NCI-H526 (cell line): ENCODE measurements at regions not wholly inside any gene's neighbourhood (a gene's known extent, or its start where the extent isn't known, plus 50 kb on each side); places are given as distances from the start of the nearest gene placed in this dataset.

ENCODE experiments used
- DNase-seq, 2 experiments: peaks; one replicate each; lab custom pipeline; 2025; lab: John Stamatoyannopoulos, UW

- no peak for DNase-seq
Observed at GRCh38 chr12:115215544-115215943, 531.6 kb upstream of the TBX3 start.

- DNase-seq = no peak
Observed at GRCh38 chr12:115213538-115214016, 529.6 kb upstream of the TBX3 start.

DNA sequence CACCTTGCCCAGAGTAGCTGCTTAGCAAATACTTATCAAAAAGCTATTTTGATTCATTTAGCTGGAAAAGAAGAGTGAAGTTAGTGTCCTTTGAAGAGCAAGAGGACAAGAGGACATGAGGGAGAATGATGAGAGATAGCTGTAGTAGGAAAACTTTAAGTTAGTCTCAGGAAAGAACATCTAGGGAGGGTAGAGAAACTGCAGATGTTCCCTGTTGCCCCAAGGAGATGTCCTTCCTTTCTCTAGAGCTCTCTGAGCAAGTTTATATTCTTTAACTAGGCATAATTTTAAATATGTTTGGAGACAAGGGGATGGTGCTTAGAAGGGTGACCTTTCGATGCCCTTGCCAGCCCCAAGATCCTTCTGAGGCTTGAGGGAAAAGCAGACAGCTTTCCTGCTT, 529.1 kb upstream of the TBX3 start:
- DNase-seq = no peak

DNA sequence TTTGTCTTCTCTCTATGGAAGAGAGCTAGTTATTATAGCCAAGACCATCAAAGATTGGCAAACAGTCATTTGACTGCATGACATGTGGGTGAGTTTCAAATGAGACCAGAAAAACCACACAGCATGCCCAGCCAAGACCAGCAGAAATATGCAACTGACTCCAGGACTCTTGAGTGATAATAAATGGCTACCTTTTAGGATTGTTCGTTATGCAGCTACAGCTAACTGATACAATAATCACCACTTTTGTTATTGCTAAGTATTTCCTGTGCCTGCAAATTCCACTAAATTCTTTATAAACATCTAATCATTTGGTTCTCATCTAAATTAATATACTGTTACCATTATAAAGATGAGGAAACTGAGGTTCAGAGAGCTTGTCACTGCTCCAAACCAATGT, 528.4 kb upstream of the TBX3 start:
- no peak for DNase-seq

DNA sequence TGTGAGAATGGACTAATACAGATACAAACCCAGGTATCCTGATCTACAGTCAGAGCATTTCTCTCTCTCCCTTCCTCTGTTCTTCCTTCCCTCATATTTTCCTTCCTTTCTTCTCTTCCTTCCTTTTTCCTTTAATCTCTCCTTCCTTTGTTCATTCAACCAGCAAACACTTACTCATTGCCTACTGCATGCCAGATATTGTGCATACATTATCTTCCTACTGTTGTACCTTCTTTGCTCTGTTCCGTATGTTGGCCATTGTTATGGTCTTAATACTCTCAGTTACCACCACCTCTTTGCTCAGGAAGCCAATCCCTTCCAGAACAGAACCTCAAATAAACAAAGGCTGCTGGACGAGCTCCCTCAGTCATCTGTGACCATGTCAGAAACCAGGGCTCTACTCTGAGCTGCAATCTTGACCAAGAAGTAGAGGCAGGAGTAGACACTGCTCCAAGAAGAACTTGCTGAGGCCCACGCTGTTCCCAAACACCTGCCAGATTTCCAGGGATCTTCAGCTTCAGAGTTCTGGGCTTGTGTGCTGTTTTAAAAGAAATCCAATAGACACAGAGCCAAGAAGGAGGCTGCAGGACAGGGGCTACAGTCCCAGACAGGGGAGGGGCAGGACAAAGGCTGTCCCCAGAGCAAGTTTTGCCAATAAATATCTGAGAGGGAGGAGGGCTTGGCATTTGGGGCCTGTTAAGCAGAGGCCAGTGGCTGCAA, 526.7 kb upstream of the TBX3 start:
- no peak for DNase-seq

GRCh38 chr12:115209230-115209629, 525.3 kb upstream of the TBX3 start:
- DNase-seq = no peak

- DNase-seq = no peak
Observed at GRCh38 chr12:115208098-115208497, 524.1 kb upstream of the TBX3 start.

- DNase-seq = no peak
Observed at GRCh38 chr12:115207216-115207915, 523.4 kb upstream of the TBX3 start.

- no peak for DNase-seq
Observed at GRCh38 chr12:115206801-115207200, 522.8 kb upstream of the TBX3 start.

- DNase-seq = no peak
Observed at GRCh38 chr12:115205755-115206308, 521.9 kb upstream of the TBX3 start.

DNA sequence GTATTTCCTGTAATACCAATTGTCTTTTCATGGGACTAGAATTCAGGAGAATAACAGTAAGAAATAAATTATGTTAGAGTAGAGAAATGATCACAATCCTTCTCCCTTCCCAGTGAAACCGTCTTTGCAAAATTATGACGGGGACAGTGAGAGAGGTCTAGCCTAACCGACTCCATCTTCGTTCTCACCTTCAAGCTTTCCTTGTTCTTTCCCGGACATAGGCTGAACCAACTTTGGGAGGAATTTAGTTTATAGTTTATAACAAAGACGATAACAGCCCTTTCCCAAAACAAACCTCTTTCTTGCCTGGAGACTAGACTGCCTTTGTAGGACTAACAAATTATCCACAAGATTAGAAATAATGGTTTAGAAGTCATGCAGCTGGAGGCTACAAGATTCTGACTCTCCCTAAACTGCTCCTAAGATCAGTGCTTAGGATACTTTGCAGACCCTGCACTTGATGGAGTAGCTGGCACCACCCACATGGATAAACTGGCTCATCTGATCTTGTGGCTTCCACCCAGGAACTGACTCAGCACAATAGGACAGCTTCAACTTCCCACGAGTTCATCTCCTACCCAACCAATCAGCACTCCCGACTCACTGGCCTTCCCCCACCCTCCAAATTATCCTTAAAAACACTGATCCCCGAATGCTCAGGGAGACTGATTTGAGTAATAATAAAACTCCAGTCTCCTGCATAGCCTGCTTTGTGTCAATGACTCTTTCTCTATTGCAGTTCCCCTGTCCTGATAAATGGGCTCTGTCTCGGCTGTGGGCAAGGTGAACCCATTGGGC, 521.2 kb upstream of the TBX3 start:
- DNase-seq = no peak

DNA sequence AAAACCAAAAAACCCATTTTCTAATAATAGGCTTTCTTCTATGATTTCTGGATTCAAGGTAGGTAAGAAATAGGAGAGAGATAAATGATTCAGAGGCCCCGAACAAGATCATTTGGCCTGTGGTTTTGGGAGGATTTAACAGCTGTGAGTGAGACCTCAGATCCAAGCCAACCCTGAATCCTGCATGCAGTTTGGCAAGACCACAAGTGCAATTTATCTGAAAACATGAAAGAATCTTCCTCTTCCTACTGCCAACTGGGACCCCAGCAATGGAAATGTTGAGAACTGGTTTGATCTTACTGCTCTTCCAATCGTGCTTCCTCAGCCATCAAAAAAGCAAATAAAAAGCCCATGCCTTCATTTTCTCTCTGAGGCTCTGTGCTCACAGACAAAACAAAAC, 519.7 kb upstream of the TBX3 start:
- no peak for DNase-seq

DNA sequence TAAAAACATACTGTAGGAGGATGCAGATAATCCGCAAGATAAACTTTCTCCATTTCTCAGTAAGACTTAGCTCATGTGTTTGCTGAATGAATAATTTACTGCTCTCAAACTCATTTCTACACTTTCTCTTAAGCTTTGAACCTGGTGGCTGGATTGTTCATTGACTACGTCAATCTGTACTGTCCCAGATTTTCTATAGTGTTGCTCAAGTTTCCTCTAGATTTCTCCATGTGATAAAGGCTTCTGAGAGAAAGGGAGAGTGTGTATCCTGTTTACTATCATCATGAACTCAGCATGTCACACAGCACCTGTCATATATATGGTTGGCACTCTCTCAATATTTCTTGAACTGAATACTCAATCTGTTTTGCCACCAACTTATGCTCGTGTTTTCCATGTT, 518.0 kb upstream of the TBX3 start:
- no peak for DNase-seq

DNA sequence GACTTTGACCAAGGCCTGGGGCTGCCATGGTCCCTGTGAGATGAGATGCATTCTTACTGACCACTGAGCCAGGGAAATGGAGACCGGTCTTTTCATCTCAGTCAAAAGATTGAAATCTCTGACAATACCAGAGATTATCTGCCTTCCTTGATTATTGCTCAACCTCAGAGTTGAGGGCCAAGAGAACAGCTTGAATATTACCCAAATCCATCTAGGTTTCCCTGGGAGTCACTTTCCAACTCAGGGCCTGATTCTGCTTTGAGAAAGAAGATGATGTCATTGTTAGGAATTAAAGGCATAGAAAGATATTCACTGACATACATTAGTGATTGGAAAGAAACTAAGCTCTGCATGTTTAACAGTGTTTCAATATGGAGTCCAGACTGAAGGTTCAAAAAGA, 515.9 kb upstream of the TBX3 start:
- no peak for DNase-seq

GRCh38 chr12:115194857-115195256, 510.9 kb upstream of the TBX3 start:
- DNase-seq = no peak

GRCh38 chr12:115194448-115194847, 510.5 kb upstream of the TBX3 start:
- DNase-seq = no peak

DNA sequence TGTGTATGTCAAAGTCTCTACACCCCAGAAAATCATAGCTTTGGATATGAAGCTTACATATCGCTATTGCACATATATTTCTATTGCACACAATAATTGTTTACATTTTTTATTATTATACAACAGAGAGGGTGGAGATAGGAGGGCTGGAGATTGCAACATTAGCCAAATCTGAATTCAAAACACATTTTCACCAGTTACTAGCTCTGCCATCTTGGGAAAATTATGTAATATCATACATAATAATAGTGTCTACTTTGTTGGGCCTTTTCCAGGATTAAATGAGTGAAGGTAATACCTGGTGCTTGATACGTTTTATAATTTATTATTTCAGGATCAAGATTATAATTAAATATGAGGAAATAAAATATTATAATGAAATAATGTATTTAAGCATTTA, 507.4 kb upstream of the TBX3 start:
- no peak for DNase-seq

- DNase-seq = no peak
Observed at GRCh38 chr12:115190010-115190770, 506.2 kb upstream of the TBX3 start.

GRCh38 chr12:115185506-115185905, 501.5 kb upstream of the TBX3 start:
- DNase-seq = no peak

- DNase-seq = no peak
Observed at GRCh38 chr12:115183752-115184151, 499.8 kb upstream of the TBX3 start.

DNA sequence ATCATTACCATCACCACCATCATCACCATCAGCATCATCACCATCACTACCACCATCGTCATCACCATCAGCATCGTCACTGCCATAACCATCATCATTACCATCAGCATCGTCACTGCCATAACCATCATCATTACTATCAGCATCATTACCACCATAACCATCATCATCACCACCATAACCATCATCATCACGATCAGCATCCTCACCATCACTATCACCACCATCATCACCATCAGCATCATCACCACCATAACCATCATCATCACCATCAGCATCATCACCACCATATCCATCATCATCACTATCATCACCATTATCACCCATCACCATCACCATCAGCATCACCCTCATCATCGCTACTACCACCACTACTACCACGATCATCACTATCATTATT, 493.9 kb upstream of the TBX3 start:
- no peak for DNase-seq
